ENCODE measurements at regions not wholly inside any gene's neighbourhood (a gene's known extent, or its start where the extent isn't known, plus 50 kb on each side); places are given as distances from the start of the nearest gene placed in this dataset.

DNA sequence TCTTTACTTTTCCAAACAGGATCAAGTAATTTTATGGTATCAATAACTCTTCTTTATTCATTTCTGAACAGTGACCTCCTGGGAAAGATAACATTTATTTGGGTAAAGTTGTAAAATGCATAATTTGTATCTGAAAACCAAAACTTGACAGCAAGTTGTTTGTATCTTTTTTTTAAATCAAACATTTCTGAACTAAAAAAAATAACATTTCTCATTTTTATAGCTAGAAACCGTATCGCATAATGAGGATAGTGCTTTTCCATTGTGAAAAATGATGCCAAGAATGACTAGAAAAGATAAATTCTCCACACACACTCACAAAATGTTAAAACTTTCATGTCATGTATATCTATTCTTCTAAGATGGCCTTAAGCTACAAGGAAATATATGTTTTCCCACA is 578.2 kb downstream of the RIT2 start:
- TF ChIP-seq CEBPB (IDR thresholded peaks at IDR 0.05) (no peak), SREBF2 (IDR thresholded peaks at IDR 0.05) (no peak)
